NCI-H69 (cell line): ENCODE measurements at regions not wholly inside any gene's neighbourhood (a gene's known extent, or its start where the extent isn't known, plus 50 kb on each side); places are given as distances from the start of the nearest gene placed in this dataset.
"Not testable (repeated sequence)": the region's sequence is repeated elsewhere in the genome, so short reads cannot be mapped to it uniquely, and the experiment has no call there.

Experiments used
- DNase-seq: peaks from one replicate; lab custom pipeline; 2025; lab: John Stamatoyannopoulos, UW

DNA sequence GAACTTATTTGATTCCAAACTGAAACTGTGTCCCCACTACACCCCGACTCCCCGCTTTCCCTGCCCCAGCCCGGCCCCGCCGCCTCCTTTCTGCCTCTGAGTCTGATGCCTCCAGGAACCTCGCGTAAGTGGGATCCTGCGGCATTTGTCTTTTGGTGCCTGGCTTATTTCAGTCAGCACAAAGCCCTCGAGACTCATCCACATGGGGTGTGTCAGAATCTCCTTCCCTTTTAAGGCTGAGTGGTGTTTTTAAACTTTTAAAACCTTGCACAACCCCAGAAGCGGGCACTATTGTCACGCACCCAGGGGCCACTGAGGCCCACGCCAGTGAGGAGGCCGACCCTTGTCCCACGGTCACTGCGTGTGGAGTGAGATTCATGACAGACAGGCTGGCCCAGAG lies 206.9 kb downstream of the NPIPB11 start:
- not testable (repeated sequence) for DNase-seq

DNA sequence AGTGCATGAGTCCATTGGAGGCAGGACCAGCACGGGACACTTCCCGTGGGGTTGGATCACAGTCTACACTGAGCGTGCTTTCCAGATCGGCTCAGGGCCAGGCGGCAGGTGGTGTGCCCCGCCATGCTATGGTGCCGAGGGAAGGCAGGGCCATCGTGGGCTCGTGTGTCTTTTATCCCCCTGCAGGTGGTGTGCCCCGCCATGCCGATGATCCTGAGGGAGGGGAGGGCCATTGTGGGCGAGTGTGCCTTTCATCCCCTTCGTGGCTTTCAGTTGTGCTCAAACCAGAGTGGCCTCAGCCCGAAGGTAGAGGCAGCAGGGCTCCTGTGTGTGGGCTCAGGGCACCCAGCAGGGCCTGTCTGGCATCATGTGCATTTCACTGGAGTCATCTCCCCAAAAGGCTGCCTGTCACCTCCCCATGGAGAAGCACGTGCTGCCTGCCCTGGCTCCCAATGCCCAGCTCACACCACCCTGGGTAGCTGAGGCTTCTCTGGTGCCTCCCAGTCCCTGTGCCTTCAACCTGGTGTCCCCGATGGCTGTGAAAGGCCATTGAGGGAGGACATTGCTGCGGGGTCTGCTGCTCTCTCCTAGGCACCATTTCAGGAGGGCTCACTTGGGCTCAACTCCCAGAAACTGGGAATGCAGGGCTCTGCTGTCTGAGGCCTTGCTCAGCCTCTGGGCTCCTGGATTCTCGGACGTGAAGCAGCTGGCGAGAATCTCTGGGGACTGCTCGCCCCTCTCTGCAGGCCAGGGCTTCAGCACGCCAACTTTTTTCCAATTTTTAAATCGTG lies 207.6 kb downstream of the NPIPB11 start:
- no peak for DNase-seq

- DNase-seq: no peak
Measured at GRCh38 chr16:29198231-29198630, 208.3 kb downstream of the NPIPB11 start.

GRCh38 chr16:29197494-29198100 lies 208.9 kb downstream of the NPIPB11 start:
- not testable (repeated sequence) for DNase-seq

GRCh38 chr16:29196746-29197145 lies 209.8 kb downstream of the NPIPB11 start:
- not testable (repeated sequence) for DNase-seq

DNA sequence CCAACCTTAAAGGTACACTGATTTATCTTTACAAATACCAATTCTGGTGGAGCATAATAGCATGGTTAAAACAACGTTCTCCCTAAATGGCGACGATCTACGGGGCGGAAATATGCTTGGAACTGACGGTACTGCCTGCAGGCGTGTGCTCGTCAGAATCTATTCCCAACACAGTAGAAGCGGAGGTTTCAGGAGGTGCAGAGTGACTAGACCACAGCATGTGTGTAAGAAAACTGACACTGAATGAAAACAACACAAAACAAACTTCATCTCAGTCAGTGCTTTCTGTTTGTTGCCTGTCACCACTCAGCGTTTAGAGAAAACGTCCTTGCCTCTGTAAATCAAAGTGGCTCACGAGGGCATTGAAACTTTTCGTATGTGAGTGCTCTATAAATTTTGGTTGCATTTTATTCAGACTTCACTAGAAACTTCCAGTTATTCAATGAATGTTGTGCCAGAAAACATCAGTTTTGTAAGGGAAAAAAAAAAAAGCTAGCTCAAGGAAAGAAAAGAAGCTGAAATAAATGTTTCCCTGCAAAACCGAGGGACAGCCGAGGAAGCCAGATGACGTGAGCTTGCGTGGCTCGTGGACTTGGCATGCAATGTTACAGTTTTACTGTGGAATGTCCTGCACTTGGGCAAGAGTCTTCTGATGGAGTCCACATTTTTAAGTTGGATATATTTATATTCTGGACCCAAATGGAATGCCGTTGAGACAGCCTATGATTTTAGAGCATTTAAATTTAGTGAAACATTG lies 210.4 kb downstream of the LAT start:
- DNase-seq: not testable (repeated sequence)

DNA sequence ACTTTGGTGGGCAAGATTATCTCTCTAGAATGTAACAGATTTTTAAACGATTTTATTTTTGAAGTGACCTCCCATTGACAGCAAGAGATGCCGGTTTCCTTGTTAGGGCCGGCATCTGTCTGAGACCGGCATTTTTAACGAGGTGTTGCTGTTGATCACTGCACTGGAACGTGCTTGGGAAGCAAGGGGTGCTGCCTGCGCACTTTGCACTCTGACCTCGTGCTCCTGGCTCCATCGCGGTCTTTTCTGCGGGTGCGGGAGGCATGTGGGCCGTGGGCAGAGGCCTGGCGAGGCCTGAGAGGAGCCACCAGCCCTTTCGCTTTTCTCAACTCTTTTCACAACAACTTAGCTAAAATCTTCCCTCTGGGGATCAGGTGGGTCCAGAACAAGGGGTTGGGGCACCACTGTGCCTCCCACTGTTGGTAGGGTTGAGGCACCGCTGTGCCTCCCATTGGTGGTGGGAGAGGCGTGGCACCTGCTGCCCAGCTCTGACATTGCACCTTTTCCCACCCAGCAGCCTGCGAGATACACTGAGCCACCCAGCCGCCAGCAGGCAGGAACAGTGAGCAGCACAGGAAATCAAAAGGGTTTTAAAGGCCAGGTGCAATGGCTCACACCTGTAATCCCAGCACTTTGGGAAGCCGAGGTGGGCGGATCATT lies 209.5 kb downstream of the LAT start:
- DNase-seq: not testable (repeated sequence)

- DNase-seq: not testable (repeated sequence)
Measured at GRCh38 chr16:29193634-29194033, 208.8 kb downstream of the LAT start.

GRCh38 chr16:29193248-29193574 lies 208.4 kb downstream of the LAT start:
- not testable (repeated sequence) for DNase-seq

DNA sequence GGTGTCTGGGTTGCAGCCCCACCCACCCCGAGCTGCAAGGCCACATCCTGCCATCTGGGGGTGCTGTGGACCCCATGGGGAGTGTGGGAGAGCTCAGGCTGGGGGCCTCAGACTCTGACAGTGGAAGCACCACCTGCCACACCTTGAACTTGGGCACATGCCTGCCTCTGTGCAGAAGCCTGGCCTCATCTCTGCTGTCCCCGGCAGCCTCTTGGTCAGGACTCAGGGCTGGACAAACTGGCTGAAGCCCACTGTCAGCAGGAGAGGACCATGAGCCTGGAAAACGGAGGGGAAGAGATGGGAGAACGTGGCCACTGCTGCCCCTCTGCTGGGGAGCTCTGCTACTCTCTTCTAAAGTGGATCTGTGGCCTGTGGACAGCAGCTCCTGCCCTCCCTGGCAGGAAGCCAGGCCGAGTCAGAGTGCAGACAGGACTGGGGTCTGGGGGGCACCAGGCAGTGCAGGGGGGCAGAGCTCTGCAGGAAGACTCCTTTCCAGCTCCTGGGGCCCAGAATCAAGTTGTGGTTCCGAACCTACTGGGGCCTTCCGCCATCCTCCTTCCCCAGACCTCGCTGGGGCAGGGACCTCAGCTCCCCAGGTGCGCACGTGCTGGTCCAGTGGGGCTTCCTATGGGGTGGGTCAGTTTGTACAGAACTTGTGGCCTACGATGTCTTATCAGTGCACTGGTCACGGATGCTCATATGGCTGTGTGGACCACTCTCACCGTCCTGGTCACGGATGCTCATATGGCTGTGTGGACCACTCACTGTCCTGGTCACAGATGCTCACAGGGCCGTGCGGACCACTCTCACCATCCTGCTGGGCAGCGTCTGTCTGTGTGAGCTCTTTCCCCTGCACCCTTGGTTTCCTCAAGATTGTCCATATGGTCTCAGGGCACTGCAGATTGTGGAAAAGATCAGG lies 207.7 kb downstream of the LAT start:
- DNase-seq: no peak

- DNase-seq: not testable (repeated sequence)
Measured at GRCh38 chr16:29191636-29192180, 206.9 kb downstream of the LAT start.

DNA sequence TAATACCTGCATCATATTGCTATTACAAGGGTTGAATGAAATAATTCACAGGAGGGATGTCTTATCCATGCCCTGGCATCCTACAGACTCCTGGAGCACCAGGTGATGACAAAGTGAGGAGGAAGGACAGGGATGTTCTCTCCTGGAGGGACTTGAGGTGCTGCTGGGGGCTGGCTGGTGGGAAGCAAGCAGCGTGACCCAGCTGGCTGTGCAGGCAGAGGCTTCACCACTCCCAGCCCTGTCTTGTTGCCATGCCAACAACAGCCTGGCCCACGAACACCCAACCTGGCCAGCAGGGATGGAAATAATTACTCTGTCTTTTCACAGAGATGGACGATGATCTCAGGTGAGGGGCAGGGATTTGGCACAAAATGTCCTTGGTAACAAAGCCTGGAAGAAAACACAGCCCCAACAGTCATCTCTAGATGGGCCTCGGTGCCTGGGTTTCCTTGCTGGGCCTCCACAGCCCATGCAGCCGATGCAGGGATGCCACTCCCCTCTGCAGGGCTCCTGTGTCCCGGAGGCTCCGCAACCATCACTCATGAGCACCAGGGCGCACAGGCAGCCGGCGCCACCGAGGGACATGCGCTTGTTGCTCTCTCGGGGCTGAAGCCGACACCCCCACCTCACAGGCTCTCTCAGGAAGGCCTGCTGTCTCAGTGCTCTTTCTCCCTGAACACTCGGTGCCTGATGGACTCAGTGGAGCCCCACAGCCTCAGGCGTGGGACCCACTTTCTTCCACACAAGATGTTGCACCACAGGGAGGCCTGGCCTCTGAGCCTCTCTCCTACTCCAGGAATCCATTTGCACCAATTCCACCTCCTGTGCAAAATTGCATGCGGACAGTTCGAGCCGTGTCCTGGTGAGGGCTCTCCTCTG lies 205.9 kb downstream of the LAT start:
- not testable (repeated sequence) for DNase-seq

GRCh38 chr16:29188806-29189205 lies 204.0 kb downstream of the LAT start:
- not testable (repeated sequence) for DNase-seq

DNA sequence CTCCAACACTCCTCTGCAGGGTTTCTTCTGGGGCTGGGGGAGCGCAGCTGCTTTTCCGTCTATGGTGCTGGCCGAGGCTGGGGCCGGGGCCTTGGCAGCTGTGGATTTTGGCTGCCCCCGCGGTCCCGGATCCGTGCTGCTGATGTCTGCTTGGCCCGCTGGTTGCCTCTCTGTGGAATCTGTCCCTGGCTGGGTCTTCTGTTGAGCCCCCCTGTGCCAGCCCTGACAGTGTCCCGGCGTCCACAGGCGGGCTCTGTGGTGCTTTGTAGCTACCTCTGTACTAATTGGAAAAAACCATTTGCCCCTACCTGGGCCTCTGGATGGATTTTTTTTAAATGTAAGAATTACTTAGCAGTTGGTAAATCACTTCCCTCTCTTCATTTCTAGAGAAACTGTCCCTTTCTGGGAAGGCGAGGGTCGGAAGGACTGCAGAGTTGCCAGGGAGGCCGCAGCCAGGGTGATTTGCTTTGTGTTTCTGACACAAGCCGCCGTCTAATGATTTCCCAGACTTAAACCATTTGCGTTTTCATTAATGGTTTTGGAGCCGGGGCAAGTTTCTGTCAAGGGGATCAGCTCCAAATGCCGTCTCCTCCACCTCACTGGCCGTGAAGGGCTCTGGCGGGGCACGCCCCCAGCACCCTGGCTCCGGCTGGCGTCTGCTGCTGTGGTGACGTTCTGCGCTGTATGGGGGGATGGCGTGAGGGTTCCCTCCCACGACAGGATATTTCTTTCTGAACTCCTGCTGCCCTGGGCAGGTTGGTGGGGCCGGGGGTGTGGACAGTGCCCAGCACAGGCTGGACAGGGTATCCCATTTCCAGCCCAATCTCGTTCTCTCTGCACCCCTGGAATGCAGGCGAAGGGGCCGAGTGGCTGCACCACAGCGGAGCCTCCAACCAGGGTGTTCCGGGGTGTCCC lies 201.7 kb downstream of the LAT start:
- DNase-seq: not testable (repeated sequence)

- not testable (repeated sequence) for DNase-seq
Measured at GRCh38 chr16:29185872-29186271, 201.0 kb downstream of the LAT start.

DNA sequence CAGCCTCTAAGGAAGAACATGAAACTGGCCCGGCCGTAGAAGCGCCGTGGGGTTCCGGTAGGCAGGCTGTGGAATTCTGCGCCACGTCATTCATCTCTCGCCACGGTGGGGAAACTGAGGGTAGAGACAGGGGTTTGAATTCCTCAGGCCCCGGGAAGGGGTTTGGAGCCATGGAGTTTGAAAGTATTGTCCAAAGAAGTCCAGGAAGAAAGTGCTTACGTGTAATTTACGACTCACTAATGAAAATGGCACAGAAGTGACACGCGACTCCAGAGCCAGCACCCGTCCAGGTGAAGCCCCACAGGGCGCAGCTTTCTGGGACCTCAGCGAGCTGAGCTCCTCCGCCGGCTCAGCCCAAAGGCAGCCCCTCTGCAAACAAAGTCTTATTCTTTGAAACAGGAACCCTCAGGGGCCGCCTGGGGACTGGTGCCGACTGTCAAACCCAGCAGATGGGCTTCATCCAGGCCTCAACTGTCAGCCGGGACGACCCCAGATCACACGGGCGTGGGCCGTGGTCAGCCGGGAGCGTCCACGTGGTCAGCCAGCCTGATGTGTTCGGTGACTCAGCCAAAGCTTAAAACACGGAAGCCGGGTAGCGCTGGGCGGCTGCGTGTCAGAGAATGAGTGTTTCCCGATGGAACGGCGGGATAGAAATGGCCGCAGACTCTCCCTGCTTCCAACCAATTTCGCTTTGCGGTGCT lies 200.0 kb downstream of the LAT start:
- DNase-seq: not testable (repeated sequence)

DNA sequence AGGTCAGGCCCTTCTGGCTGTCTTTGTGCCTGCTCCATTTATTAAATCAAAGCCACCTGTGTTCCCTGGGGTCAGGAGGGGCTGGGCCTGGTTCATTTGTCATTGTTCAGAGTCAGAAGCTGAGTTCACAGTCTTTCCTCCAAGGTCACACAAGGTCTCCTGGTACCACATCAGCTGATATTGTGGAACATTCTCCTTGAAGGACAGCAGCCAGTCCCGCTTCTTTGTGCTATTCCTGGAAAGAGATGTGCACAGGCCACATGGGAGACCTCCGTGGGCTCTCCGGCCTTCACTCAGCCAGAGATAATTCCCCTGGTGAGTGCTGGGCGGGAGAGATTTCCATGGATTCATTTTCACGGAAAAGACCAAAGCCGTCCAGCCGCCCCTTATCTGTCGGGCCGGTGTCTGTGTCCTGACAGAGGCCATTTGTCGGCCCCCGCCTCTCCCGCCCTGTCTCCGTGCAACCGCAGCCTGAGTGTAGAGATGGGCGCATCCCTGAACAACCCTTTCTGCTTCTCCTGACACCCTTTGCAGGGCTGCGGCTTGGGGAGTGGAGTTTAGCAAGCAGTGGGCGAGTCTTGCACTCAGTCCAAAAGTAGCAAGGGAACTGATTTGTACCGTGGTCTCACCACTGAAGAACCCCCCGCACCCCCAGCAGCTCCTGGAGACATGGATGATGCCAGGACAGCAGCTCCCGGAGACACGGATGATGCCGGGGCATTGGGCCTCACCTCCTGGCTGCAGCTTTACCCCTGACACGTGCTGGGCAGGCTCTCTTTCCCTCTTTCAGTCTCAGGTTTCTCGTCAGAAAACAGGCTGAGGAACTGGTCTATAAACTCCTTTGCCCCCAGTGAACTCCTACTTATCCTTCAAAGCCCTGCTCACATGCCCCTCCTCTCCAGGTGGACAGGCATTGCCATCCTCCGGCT lies 198.4 kb downstream of the LAT start:
- DNase-seq: not testable (repeated sequence)
